Neutrophil (primary cell): ENCODE measurements at regions not wholly inside any gene's neighbourhood (a gene's known extent, or its start where the extent isn't known, plus 50 kb on each side); places are given as distances from the start of the nearest gene placed in this dataset.

Source experiments
- H3K27ac ChIP-seq: fragments of 200-600 bp; sonication (generic); 2 replicates; pipeline ENCODE4 v1.5.1; 2016; ENCODE audit warnings: mild to moderate bottlenecking, moderate library complexity
- H3K27me3 ChIP-seq: fragments of 200-600 bp; sonication (generic); 2 replicates; pipeline ENCODE4 v1.6.0; 2016; ENCODE audit warnings: mild to moderate bottlenecking
- H3K36me3 ChIP-seq: fragments of 200-600 bp; sonication (generic); 2 replicates; pipeline ENCODE4 v1.5.1; 2017
- H3K4me1 ChIP-seq, 2 experiments: fragments of 200-600 bp in 1 of 2; sonication (generic) in 1 of 2; 1 replicate in 1 of 2; 2 replicates in 1 of 2; pipeline versions ENCODE4 v1.5.1 to v1.6.1; 2013 to 2016; ENCODE audit warnings: low read depth in 1 of 2, low read length in 1 of 2, mild to moderate bottlenecking in 1 of 2, moderate library complexity in 1 of 2; ENCODE audit not compliant: control insufficient read depth in 1 of 2, insufficient read depth in 1 of 2
- H3K4me3 ChIP-seq, 2 experiments: fragments of 200-600 bp in 1 of 2; sonication (generic) in 1 of 2; 1 replicate in 1 of 2; 2 replicates in 1 of 2; pipeline ENCODE4 v1.5.1; 2013 to 2016; ENCODE audit warnings: low read depth in 1 of 2, low read length in 1 of 2, mild to moderate bottlenecking in 1 of 2, moderate library complexity in 1 of 2
- H3K9me3 ChIP-seq: fragments of 200-600 bp; sonication (generic); 2 replicates; pipeline ENCODE4 v1.5.1; 2016
- TF ChIP-seq, protein P1 (sequence below): fragments of 200-600 bp; sonication (generic); IDR thresholded peaks from 2 replicates; pipeline ENCODE4 v1.5.1; 2016; ENCODE audit warnings: antibody characterized with exemption

GRCh38 chr5:158177146-158177545 lies 318.2 kb upstream of the CLINT1 start:
- H3K36me3 ChIP-seq: no peaks in the 10 kb centered on the region

GRCh38 chr5:158175934-158176481 lies 317.1 kb upstream of the CLINT1 start:
- Histone ChIP-seq H3K36me3 (no peaks in the 10 kb centered on the region), H3K27ac (no peak overlapping the region), H3K27me3 (no peaks in the 10 kb centered on the region), H3K9me3 (no peaks in the 10 kb centered on the region), H3K4me1 (peaks cover 1 to 3% of the 10 kb centered on the region in 2 experiments), H3K4me3 (no peak overlapping the region)
- TF ChIP-seq, protein P1, sequence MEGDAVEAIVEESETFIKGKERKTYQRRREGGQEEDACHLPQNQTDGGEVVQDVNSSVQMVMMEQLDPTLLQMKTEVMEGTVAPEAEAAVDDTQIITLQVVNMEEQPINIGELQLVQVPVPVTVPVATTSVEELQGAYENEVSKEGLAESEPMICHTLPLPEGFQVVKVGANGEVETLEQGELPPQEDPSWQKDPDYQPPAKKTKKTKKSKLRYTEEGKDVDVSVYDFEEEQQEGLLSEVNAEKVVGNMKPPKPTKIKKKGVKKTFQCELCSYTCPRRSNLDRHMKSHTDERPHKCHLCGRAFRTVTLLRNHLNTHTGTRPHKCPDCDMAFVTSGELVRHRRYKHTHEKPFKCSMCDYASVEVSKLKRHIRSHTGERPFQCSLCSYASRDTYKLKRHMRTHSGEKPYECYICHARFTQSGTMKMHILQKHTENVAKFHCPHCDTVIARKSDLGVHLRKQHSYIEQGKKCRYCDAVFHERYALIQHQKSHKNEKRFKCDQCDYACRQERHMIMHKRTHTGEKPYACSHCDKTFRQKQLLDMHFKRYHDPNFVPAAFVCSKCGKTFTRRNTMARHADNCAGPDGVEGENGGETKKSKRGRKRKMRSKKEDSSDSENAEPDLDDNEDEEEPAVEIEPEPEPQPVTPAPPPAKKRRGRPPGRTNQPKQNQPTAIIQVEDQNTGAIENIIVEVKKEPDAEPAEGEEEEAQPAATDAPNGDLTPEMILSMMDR: no peak

More at GRCh38 chr5:158177146-158177545, 318.2 kb upstream of the CLINT1 start:
- H3K27ac ChIP-seq: no peak overlapping the region
- no peaks in the 10 kb centered on the region for H3K27me3 ChIP-seq
- no peaks in the 10 kb centered on the region for H3K4me1 ChIP-seq
- H3K9me3 ChIP-seq: no peaks in the 10 kb centered on the region
- TF ChIP-seq, protein P1: no peak
- H3K4me3 ChIP-seq: no peak overlapping the region

- no peaks in the 10 kb centered on the region for H3K36me3 ChIP-seq
- no peaks in the 10 kb centered on the region for H3K9me3 ChIP-seq
- no peaks in the 10 kb centered on the region for H3K27me3 ChIP-seq
- H3K4me3 ChIP-seq: no peak overlapping the region
- peaks cover 7 to 11% of the 10 kb centered on the region in 2 experiments for H3K4me1 ChIP-seq
- H3K27ac ChIP-seq: no peak overlapping the region
- TF ChIP-seq, protein P1: peak; percentile 34
Observed at GRCh38 chr5:158174918-158175851, 316.2 kb upstream of the CLINT1 start.

DNA sequence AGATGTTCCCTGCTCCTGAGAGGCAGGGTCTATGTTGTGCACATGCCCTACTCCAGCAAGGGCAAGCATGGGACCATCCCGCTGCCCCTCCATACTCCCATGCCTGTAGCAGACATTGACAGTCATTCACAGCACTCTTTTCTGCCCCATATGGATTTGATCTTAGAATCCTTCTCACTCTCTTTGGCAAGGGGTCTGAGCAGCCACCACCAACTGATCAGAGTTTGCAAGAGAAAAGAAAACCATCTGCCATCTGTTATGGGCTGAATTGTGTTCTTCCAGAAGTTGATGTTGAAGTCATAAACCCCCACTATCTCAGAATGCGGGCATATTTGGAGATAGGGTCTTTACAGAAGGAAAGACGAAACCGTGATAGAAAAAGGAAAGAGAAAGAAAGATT lies 315.1 kb upstream of the CLINT1 start:
- Histone ChIP-seq H3K9me3 (no peaks in the 10 kb centered on the region), H3K27ac (no peak overlapping the region), H3K4me3 (no peak overlapping the region), H3K36me3 (no peaks in the 10 kb centered on the region), H3K27me3 (no peaks in the 10 kb centered on the region), H3K4me1 (peaks cover 7 to 13% of the 10 kb centered on the region in 2 experiments)
- TF ChIP-seq, protein P1: no peak

DNA sequence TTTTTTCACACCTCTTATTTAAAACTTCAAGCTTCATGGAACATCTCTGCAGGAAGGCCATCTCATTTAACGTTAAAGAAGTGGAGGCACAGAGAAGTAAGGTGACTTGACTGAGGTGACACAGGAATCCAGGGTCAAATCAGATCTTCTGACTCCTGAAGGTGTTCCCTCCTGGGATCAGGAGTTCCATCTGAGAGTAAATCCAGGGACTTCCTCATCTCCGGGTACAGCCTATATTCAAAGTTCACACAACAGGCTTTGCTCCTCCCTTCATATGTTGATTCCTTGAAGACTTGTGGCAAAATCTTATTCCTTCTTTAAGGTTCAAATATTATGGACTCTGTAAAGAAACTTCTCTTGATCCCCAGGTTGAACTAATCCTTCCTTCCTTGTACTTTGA lies 313.1 kb upstream of the CLINT1 start:
- TF ChIP-seq, protein P1: no peak
- Histone ChIP-seq H3K9me3 (no peaks in the 10 kb centered on the region), H3K4me1 (peaks cover 7 to 13% of the 10 kb centered on the region in 2 experiments), H3K27ac (no peak overlapping the region), H3K4me3 (no peak overlapping the region), H3K36me3 (no peaks in the 10 kb centered on the region), H3K27me3 (no peaks in the 10 kb centered on the region)
